Cardiac fibroblast (primary cell): ENCODE measurements at regions not wholly inside any gene's neighbourhood (a gene's known extent, or its start where the extent isn't known, plus 50 kb on each side); places are given as distances from the start of the nearest gene placed in this dataset.

Experiments used
- DNase-seq, 2 donors: peaks; one replicate each; pipeline versions ENCODE4 v3.0.0 to v3.0.0-alpha.2; 2010; ENCODE audit warnings: low read depth in 2 of 2
- H3K4me3 ChIP-seq, 2 donors: replicated peaks in 1 of 2; 1 replicate in 1 of 2; 2 replicates in 1 of 2; pipeline ENCODE4 v1.5.1; 2011; ENCODE audit warnings: low read depth in 2 of 2, low read length in 2 of 2, mild to moderate bottlenecking in 2 of 2, moderate library complexity in 1 of 2
- CTCF ChIP-seq: IDR thresholded peaks from one replicate; pipeline ENCODE4 v1.5.1; 2011; ENCODE audit warnings: low read depth, mild to moderate bottlenecking, low read length, inconsistent platforms

DNA sequence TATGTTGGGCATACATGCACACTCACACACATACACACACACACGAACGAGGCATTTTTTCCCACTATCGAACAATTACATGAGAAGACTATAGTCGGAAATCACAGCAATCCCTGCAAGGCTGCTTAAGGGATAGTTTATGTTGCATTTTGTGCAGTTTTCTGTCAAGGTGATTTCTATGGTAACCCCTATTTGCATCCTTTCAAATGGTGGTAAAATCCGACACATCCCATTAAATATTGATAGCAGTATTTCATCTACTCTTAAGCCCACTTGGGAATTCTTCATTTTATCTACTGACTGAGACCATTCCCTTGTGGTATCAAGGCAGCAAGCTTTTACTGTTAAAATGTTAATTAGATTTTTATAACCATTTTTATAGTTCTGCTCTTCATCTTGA is 457.8 kb downstream of the HACE1 start:
- TF ChIP-seq CTCF, result no peak
- no peak overlapping the region for H3K4me3 ChIP-seq
- no peak for DNase-seq

DNA sequence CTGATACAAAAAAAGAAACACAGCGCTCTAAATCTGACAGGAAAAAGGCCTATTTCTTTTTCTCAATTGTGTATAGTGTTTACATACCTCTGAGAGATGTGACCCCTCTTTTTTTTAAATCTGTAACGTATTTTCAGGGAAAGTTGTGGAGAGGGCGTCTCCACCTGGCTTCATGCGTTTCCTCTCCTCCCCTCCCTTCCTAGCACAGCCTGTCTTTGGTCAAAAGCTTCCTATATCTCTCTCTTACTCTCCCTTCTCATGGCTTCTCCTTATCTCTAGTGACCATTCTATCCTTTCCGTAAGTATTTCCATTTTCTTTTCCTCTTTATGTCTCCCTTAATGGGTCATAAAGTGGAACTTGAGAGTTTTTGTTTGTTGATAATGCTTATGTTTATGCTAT is 458.9 kb downstream of the HACE1 start:
- TF ChIP-seq CTCF, result no peak
- no peak overlapping the region for H3K4me3 ChIP-seq
- no peak for DNase-seq

DNA sequence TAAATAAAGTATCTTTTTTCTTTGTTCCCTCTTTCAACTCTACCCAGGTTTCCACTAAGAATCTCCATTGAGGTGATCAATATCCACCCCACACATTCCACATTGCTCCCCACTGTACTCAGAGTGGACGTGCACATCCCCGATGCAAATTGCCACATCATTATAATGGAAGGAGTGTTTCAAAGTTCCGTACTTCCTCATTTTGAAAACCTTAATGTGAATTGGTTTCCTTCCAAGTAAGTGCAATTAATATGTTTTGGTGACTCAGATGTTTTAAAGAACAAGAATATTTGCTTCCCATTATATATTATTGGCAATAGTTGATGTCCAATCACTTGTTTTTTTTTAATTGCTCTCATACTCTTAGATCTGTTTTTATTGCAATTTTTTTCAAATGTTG is 463.6 kb downstream of the HACE1 start:
- TF ChIP-seq CTCF, result no peak
- no peak for DNase-seq
- H3K4me3 ChIP-seq, result no peak overlapping the region

- TF ChIP-seq CTCF, result no peak
- DNase-seq, result no peak
- H3K4me3 ChIP-seq, result no peak overlapping the region
These were observed 477.8 kb downstream of the HACE1 start for GRCh38 chr6:104381907-104382306.

DNA sequence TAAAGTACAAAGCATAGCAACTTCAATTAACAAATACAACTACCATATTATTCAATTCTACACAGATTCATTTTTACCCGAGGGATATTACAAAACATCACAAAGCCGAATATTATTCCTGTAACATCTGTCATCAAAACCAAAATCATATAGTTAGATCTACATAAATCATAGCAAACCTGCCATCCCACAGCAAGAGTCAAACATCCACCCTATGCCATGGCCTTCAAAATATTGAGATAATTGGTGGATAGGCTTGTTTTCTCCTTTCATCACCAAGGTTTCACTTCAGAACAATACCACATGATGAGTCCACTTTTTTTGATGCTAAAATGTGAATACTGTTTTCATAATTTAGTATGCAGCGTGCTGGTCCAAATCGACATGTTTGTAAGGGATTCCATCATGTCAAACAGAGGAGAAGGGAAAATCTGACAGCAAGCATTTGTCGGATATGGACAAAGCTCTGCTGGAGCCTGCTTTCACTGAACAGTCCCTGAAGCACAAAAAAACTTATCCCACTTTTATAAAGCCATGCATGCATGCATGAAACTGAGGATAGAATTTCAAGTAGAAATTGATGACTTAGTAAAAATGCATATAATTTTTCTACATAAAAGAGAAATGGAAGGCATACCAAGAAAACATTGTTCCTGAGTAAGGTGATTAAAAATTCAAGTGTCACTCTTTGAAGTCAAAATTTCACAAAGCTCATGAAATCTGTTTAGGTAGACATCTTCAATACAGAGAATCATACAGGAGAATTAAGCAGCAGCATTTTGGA is 494.1 kb downstream of the HACE1 start:
- H3K4me3 ChIP-seq, result no peak overlapping the region
- TF ChIP-seq CTCF, result no peak
- DNase-seq, result no peak

DNA sequence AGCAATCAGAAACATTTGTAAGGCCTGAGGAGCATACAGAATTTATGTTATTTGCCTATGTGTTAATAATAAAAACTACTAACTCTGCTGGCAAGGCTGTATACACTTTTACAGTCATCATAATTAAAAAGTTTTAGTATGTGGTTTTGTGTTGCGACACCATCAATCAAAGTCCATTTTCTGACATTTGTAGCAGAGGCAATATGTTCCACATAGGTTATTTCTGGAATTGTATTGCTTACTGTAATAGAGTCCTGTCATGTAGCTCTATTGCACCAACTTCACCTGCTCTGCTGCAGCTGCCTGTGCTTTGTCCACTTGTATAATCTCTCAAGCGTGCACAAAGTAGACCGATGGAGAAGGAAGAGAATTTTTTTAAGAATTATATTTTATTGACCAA is 501.8 kb downstream of the HACE1 start:
- no peak overlapping the region for H3K4me3 ChIP-seq
- no peak for DNase-seq

More for the DNA sequence above, 501.8 kb downstream of the HACE1 start:
- TF ChIP-seq CTCF, result no peak
